DMS 273 (cell line): ENCODE measurements at regions not wholly inside any gene's neighbourhood (a gene's known extent, or its start where the extent isn't known, plus 50 kb on each side); places are given as distances from the start of the nearest gene placed in this dataset.

Source experiments
- DNase-seq: peaks from one replicate; lab custom pipeline; 2025; ENCODE audit not compliant: unreplicated experiment; lab: John Stamatoyannopoulos, UW

DNA sequence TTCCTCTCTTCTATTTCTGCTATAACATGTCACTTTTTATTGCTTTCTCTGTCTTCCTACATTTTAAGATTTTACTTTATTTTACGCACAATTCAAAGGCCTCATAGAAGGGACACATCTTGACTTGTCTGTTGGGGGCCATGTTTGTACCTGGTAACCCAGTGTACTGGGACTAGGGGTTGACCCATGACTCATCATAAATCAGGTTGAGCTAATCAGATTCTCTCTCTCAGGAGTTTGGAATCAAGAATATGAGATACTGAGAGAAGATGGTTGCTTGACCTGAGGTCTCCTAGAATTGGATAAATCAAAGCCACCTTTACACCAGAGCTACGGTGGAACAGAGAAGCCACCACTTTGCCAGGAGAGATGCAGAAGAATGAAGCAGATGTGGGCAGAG lies 153.0 kb downstream of the UXS1 start:
- DNase-seq, result no peak

DNA sequence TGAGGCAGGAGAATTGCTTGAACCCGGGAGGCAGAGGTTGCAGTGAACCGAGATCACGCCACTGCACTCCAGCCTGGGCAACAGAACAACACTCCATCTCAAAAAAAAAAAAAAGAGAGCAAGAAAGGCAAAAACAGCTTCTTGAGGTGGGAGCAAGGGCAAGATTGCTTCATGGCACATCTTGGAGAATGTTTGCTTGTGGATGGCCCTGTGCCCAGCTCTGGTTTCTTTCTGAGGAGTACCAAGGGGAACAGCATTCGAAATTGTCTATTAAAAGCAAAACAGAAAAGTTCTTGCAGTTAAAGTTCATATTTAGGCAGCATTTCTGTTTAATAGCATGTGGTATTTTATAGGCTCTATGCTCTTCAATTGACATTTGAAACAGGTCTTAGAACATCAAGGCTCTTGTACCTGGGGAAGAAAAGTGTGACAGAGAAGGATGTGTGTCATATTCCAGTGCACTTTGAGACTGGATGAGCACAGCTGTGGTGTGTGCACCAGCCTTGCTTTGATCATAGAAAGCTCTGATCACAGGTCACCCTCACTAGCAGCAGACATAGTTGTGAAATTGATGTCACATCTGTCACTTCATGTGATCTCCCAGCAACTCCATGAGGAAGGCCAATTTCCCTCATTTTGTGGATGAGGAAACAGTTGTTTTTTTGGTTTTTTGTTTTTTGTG lies 154.3 kb downstream of the UXS1 start:
- no peak for DNase-seq

DNA sequence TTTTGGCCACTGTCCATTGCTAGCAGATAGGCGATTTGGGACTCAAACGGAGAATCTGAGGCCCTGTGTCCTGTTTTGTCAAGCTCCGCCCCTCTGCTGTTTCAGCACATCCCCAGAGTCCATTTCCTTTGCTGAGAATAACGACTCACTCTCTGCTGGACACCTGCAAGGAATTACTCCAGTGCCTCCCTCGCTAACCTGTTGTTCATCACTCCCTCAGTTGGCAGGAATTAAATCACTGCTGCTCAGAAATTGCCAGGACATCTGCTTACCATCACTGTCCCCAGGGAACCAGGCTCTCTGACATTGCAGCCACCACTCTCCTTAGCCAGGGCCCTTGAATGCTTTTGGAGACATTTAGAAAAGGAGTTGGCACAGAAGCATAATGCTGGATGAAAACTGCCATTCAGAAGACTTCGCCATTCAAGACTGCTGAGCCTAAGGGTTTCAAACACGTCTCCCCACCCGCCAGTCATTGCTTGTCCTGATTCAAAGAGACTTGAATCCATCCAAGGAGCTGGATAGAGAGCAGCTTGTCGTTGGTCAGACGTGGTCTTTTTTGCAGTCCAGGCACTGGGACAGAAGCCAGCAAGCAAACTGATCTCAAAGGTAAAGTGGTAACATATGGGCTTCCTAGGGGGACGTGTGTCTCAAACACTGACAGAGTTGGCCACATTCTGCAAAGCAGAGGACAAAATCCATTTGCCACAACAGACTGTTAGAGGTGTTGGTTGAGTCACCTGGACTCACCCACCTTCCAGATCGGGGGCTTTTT lies 155.3 kb downstream of the UXS1 start:
- peak; percentile 72 for DNase-seq

DNA sequence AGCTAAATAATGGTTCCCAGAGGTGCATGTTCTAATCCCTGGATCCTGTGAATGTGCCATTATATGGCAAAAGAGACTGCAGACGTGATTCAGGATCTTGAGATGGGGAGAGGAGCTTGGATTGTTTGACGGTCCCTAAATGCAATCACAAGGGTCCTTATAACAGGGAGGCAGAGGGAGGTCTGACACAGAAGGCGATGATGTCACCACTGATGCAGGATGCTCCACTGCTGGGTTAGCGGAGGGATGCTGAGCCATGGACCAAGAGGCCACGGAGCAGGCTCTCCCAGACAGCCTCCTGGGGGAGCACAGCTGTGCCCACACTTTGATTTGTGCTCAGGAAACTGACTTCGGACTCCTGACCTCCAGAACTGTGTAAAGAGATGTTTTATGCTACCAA lies 156.2 kb downstream of the UXS1 start:
- no peak for DNase-seq

GRCh38 chr2:106037262-106037661 lies 156.8 kb downstream of the UXS1 start:
- DNase-seq, result no peak

- no peak for DNase-seq
Observed at GRCh38 chr2:106034325-106034724, 159.8 kb downstream of the UXS1 start.

- DNase-seq, result no peak
Observed at GRCh38 chr2:106032676-106033075, 161.4 kb downstream of the UXS1 start.

- DNase-seq, result peak; percentile 18
Observed at GRCh38 chr2:106030287-106031268, 163.5 kb downstream of the UXS1 start.

GRCh38 chr2:106028192-106028591 lies 165.9 kb downstream of the UXS1 start:
- no peak for DNase-seq

DNA sequence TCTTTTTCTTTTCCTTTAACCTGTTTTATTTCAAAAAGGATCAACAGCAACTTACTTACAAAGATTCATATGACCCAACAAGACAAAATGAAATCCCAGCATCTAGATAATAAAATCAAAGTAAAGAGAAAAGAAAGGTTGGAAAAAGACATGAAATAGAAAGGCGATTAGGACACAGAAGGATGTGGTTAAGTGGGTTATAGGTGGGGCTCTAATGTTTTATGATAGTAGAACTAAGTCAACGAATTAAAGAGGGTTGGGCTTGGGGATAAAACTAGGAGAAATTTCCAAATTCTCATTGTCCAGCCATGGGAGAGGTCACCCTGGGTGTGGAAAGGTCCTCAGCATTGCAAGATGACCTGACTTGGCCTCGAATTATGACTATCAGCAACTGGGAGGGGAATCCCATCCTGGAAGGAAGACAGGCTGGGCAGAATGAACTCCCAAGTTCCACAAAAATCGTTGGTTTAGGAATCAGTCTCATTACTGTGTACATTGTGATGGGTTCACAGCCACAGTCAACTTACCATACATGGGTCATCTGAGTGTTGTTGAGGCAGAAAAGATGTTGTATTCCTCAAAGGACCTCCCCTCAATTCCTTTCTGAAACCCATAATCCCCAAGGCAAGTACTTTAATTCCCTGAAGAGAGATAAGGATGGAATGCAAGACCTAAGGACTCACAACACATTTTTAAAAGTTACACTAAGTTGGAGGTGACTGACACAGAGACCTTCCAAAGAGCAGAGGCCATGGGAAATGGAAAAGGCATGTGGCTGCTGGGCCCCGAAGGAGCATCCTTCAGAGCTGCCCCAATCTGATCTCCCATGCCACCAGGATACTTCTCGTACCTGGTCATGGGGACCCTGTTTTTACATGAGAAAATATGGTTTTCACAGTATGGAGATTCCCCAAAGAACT lies 167.6 kb downstream of the UXS1 start:
- DNase-seq, result no peak

DNA sequence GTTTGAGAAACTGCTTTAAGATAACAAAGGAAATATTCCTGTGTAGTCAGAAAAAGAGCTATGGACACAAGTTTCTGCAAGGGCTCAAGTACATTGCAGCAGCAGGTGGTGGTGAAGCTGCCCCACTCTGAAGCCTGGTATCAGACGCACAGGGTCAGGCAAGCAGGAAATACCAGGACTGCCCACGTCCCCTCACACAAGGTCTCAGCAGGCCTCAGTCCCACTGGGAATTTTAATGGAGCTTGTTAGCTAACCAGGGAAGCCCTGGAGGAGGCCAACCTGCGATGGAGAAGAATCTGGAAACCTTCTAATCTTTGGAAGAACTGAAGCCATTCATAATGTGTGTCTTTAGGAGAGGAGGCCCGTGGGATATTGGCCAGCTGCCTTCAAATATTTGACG lies 168.3 kb downstream of the UXS1 start:
- no peak for DNase-seq

GRCh38 chr2:106021662-106022028 lies 172.5 kb downstream of the UXS1 start:
- no peak for DNase-seq

- DNase-seq, result peak; percentile 89
Observed at GRCh38 chr2:106020821-106021661, 173.1 kb downstream of the UXS1 start.

GRCh38 chr2:106020032-106020431 lies 174.1 kb downstream of the UXS1 start:
- DNase-seq, result peak; percentile 57

GRCh38 chr2:106018141-106018540 lies 176.0 kb downstream of the UXS1 start:
- DNase-seq, result no peak

GRCh38 chr2:106012591-106013347 lies 181.3 kb downstream of the UXS1 start:
- no peak for DNase-seq

- no peak for DNase-seq
Observed at GRCh38 chr2:106012001-106012590, 182.0 kb downstream of the UXS1 start.

DNA sequence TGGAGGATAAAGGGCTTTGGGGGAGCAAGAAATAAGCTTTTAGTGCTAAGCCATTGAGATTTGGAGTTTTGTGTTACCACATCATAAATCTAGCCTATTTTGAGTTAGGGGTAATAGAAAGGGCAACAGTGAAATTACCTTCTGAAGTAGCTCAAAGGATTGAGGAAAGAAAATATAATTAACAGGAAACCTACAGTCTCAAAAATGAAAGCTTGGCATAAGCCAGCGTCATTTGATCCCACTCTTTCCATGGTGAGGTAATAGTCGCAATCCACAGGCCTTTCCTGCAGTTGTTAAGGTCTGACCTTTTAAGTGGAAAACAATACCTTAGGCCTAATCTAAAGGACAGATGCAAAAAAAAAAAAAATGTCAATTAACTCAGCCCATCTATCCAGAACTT lies 182.7 kb downstream of the UXS1 start:
- DNase-seq, result peak; percentile 11
